Gastroesophageal sphincter (tissue), 4 donors: ENCODE measurements at regions not wholly inside any gene's neighbourhood (a gene's known extent, or its start where the extent isn't known, plus 50 kb on each side); places are given as distances from the start of the nearest gene placed in this dataset.

Source experiments
- ATAC-seq: fragments of 150-250 bp; one replicate; pipeline ENCODE4 v1.9.1; 2016; ENCODE audit warnings: mild to moderate bottlenecking, moderate library complexity
- H3K27ac ChIP-seq, 4 donors: fragments of 200-600 bp; sonication (generic) in 3 of 4; 1 replicate in 3 of 4; 2 replicates in 1 of 4; pipeline ENCODE4 v1.5.1; 2016 to 2019
- H3K27me3 ChIP-seq: fragments of 200-600 bp; sonication (generic); one replicate; pipeline ENCODE4 v1.5.1; 2019
- H3K36me3 ChIP-seq, 2 donors: fragments of 200-600 bp; sonication (generic); one replicate each; pipeline ENCODE4 v1.5.1; 2019; ENCODE audit warnings: control low read depth in 1 of 2
- H3K4me1 ChIP-seq, 3 donors: fragments of 200-600 bp; sonication (generic); 1 replicate in 2 of 3; 2 replicates in 1 of 3; pipeline ENCODE4 v1.5.1; 2016 to 2019; ENCODE audit warnings: control low read depth in 2 of 3
- H3K4me3 ChIP-seq, 2 donors: fragments of 200-600 bp; sonication (generic); one replicate each; pipeline ENCODE4 v1.5.1; 2019; ENCODE audit warnings: mild to moderate bottlenecking in 1 of 2, moderate library complexity in 1 of 2
- H3K9me3 ChIP-seq, 3 donors: fragments of 200-600 bp; sonication (generic); one replicate each; pipeline ENCODE4 v1.5.1; 2017 to 2019; ENCODE audit warnings: control low read depth in 2 of 3
- CTCF ChIP-seq, 4 experiments: fragments of 200-600 bp in 2 of 4; fragments of 450-650 bp in 2 of 4; sonication (generic) in 1 of 4; IDR thresholded peaks; one replicate each; pipeline ENCODE4 v1.5.1; 2017 to 2019; ENCODE audit warnings: antibody characterized with exemption in 4 of 4, mild to moderate bottlenecking in 2 of 4, moderate library complexity in 2 of 4
- EP300 ChIP-seq: sonication (generic); formaldehyde crosslinking; IDR thresholded peaks from one replicate; pipeline ENCODE4 v1.6.1; 2017; ENCODE audit warnings: antibody characterized with exemption, mild to moderate bottlenecking
- POLR2A ChIP-seq, 2 donors: fragments of 450-650 bp; IDR thresholded peaks; one replicate each; pipeline ENCODE4 v1.6.1; 2017; ENCODE audit warnings: antibody characterized with exemption in 2 of 2, mild to moderate bottlenecking in 2 of 2, moderate library complexity in 1 of 2
- POLR2AphosphoS5 ChIP-seq: sonication (generic); formaldehyde crosslinking; IDR thresholded peaks from one replicate; pipeline ENCODE4 v1.6.1; 2017; ENCODE audit warnings: antibody characterized with exemption
- WGBS, 2 donors: methylation state at CpG; one replicate each; pipeline ENCODE4 v1.1.5; 2018; ENCODE audit warnings: low coverage in 1 of 2; 5-methylcytosine and 5-hydroxymethylcytosine counted together

GRCh38 chr12:40473962-40474361 lies 218.3 kb upstream of the CNTN1 start:
- Histone ChIP-seq H3K27me3 (no peaks in the 10 kb centered on the region), H3K36me3 (no peaks in the 10 kb centered on the region), H3K4me3 (no peak overlapping the region), H3K9me3 (no peaks in the 10 kb centered on the region), H3K4me1 (no peaks in the 10 kb centered on the region), H3K27ac (no peak overlapping the region)
- TF ChIP-seq CTCF (IDR thresholded peaks at IDR 0.05) = no peak
- TF ChIP-seq EP300 = no peak
- no peak for TF ChIP-seq POLR2AphosphoS5
- no peak for TF ChIP-seq POLR2A (IDR thresholded peaks at IDR 0.05)
- ATAC-seq = no peak
- 0 to 87% methylated on average over 1 to 3 of the region's 5 CpGs for WGBS, 2 donors

GRCh38 chr12:40474630-40475029 lies 217.6 kb upstream of the CNTN1 start:
- TF ChIP-seq POLR2AphosphoS5 (no peak), POLR2A (IDR thresholded peaks at IDR 0.05) (no peak), CTCF (IDR thresholded peaks at IDR 0.05) (no peak), EP300 (no peak)
- no peaks in the 10 kb centered on the region for H3K36me3 ChIP-seq
- ATAC-seq = no peak
- H3K4me3 ChIP-seq = no peak overlapping the region
- WGBS, 2 donors = 73% methylated on average over 1 of the region's 1 CpG
- H3K4me1 ChIP-seq = no peaks in the 10 kb centered on the region
- no peaks in the 10 kb centered on the region for H3K27me3 ChIP-seq
- no peaks in the 10 kb centered on the region for H3K9me3 ChIP-seq
- no peak overlapping the region for H3K27ac ChIP-seq

- Histone ChIP-seq H3K27me3 (no peaks in the 10 kb centered on the region), H3K4me3 (no peak overlapping the region), H3K36me3 (no peaks in the 10 kb centered on the region), H3K4me1 (no peaks in the 10 kb centered on the region), H3K27ac (no peak overlapping the region), H3K9me3 (no peaks in the 10 kb centered on the region)
- WGBS, 2 donors = 91 to 100% methylated on average over 2 of the region's 3 CpGs
- TF ChIP-seq EP300 (no peak), POLR2A (IDR thresholded peaks at IDR 0.05) (no peak), CTCF (IDR thresholded peaks at IDR 0.05) (no peak), POLR2AphosphoS5 (no peak)
- no peak for ATAC-seq
Observed at GRCh38 chr12:40499856-40500255, 192.4 kb upstream of the CNTN1 start.

GRCh38 chr12:40502322-40502721 lies 189.9 kb upstream of the CNTN1 start:
- H3K36me3 ChIP-seq = no peaks in the 10 kb centered on the region
- no peak for TF ChIP-seq EP300
- no peak for TF ChIP-seq POLR2A (IDR thresholded peaks at IDR 0.05)
- no peak for TF ChIP-seq POLR2AphosphoS5
- no peak for TF ChIP-seq CTCF (IDR thresholded peaks at IDR 0.05)
- H3K4me1 ChIP-seq = no peaks in the 10 kb centered on the region
- H3K27ac ChIP-seq = no peak overlapping the region
- no peaks in the 10 kb centered on the region for H3K27me3 ChIP-seq
- H3K9me3 ChIP-seq = no peaks in the 10 kb centered on the region
- 55 to 79% methylated on average over 3 of the region's 3 CpGs for WGBS, 2 donors
- no peak for ATAC-seq
- no peak overlapping the region for H3K4me3 ChIP-seq

- Histone ChIP-seq H3K27me3 (no peaks in the 10 kb centered on the region), H3K4me1 (no peaks in the 10 kb centered on the region), H3K9me3 (no peaks in the 10 kb centered on the region), H3K36me3 (no peaks in the 10 kb centered on the region), H3K27ac (no peak overlapping the region), H3K4me3 (no peak overlapping the region)
- WGBS, 2 donors = 40% methylated on average over 1 of the region's 1 CpG; no CpG with 5 or more reads in 1 of the 2 donors
- TF ChIP-seq POLR2A (IDR thresholded peaks at IDR 0.05) = no peak
- TF ChIP-seq EP300 = no peak
- TF ChIP-seq CTCF (IDR thresholded peaks at IDR 0.05) = no peak
- TF ChIP-seq POLR2AphosphoS5 = no peak
- no peak for ATAC-seq
Observed at GRCh38 chr12:40505327-40505726, 186.9 kb upstream of the CNTN1 start.
